HG03439 (cell line): ENCODE measurements at regions not wholly inside any gene's neighbourhood (a gene's known extent, or its start where the extent isn't known, plus 50 kb on each side); places are given as distances from the start of the nearest gene placed in this dataset.
"Not testable (repeated sequence)": the region's sequence is repeated elsewhere in the genome, so short reads cannot be mapped to it uniquely, and the experiment has no call there.

Experiments used
- ATAC-seq: cut with Tn5 transposase; IDR thresholded peaks from one replicate; pipeline ENCODE4 v1.9.1; 2021; ENCODE audit warnings: mild to moderate bottlenecking, moderate library complexity; ENCODE audit not compliant: unreplicated experiment

DNA sequence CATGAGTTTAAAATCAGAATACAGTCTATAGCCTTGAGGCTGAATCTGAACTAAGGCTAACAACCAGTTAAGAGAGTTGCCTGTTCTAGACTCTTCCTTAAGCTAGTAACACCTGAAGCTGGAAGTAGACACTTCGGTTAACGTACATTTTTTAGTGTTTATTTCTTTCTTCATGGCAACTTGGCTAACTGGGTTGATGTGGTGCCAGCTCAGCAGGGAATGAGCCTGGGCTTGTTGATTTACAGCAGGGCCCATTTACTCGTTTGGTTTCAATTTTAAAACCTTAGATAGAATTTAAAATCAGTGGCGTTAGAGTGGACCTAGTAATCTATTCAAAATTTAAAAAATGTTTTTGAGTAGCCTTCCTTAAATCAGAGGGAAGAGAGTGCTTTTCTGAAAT is 137.6 kb upstream of the ESX1 start:
- ATAC-seq, result no peak

DNA sequence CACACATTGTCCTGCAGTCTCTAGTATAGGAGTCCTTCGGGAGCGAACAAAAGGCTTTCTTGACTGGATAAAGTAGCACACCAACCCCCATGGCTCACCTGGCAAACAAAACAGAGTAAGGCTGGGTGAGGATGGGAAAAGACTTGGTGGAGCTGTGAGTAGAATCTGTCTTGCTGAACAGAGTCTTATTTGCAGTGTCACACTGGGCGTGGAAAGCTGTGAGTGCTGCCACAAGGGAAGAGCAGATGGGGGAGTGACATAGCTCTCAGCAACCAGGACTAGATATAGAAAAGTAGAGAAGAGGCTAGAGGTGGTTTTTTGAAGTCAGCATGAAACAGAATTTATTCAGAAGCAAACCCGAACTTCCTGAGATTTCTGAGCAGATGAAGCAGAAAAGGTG is 137.2 kb upstream of the ESX1 start:
- no peak for ATAC-seq

DNA sequence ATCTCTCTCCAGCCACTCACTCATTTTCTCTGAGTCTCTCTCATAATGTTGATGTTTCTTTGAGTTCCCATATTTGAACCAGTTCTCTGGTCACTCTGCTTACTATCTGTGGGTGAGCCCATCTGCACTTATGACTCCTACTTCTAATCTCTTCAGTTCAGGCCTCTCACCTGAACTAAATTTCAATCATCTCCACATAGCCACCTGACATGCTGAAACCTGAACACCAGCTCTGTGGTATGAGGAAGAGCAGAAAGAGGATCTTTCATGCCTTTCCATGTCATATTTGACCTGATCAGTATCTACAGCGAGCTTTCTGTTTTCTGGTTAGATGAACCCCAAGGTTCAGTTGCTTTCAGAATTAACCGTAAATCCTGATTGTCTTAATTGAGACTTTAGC is 122.2 kb upstream of the ESX1 start:
- no peak for ATAC-seq

DNA sequence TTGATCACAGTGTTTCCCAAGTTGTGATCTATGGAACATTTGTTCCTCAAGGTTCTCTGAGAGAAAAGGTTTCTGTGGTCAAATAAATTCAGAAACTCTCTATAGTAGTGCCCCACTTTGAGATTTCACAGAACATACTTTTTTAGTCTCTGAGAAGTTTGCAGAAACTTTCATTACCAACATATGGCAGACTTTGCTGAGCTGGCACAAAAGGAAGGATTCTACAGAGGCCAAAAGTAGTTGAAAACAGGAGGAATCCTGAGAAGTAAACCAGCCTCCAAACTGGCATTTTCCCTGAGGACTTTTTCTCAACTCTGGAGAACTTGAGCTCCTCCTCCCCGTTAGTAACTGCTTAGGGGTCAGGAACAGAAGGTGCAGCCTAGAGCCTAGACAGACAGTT is 117.8 kb upstream of the ESX1 start:
- no peak for ATAC-seq

DNA sequence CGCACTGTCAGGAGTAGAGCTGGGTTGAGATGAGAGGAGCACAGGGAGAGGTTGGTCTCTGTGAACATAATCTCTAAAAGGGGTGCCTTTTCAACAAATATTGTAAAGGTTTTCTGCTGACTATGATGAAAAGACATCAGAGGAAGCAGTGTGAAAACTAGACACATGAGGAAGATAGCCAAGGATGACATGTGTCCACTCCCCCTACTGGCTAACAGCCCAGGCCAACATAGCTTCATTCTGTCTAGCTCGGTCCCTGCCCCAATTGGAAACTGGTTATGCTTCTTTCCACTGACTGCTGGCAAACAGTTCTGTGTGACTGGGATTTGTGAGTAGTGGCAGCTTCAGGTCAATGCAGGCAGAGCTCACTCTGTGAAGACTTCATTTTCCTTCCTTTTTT is 115.4 kb upstream of the ESX1 start:
- ATAC-seq, result no peak

DNA sequence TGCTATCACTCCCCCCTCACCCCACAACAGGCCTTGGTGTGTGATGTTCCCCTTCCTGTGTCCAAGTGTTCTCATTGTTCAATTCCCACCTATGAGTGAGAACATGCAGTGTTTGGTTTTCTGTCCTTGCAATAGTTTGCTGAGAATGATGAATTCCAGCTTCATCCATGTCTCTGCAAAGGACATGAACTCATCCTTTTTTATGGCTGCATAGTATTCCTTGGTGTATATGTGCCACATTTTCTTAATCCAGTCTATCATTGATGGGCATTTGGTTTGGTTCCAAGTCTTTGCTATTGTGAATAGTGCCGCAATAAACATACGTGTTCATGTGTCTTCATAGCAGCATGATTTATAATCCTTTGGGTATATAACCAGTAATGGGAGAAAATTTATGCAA is 106.0 kb upstream of the ESX1 start:
- not testable (repeated sequence) for ATAC-seq

DNA sequence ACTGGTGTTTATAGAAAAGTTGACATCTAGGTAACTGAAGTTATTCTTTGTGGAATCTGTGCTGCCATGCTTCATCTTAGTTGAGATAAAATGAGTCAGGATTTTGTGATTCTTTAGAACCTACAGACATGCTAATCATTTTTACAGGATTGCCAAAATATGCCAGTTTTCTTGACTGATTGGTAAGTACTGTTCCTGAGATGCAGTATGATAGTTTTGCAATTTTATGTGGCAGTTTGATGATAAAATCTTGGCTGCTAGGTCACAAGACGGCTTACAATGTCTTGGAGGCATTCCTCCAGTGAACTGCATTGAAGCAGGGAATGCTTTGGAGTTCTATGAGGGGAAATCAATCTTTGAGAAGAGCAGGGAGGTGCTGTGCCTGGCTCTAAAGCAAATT is 104.4 kb upstream of the ESX1 start:
- ATAC-seq, result no peak

DNA sequence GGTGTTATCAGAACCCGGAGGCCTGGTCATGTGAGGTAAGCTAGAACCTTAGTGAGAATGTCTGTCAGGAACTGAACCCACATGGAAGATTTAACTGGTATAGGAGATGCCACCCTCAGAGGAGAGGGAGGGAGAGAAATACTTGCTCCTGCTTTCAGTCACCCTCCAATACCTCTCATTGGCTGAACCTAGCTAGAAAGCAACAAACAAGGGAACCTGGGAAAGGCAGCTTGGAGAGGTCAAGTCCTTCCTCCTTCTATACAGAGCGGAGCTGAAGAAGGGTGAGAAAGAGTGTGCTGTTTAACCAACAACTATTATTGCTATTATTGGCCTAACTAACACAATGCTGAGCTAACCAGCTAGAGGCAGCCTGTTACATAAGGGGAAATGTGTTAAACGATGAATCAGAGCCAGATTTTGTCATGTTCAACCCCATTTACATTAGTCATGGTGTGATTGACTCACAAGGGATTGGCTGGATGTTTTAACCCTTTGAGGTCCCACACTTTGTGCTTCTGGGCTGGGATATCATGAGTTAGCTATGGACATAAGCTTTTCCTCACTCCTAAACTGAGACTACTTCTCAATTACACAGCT is 96.5 kb upstream of the ESX1 start:
- no peak for ATAC-seq

DNA sequence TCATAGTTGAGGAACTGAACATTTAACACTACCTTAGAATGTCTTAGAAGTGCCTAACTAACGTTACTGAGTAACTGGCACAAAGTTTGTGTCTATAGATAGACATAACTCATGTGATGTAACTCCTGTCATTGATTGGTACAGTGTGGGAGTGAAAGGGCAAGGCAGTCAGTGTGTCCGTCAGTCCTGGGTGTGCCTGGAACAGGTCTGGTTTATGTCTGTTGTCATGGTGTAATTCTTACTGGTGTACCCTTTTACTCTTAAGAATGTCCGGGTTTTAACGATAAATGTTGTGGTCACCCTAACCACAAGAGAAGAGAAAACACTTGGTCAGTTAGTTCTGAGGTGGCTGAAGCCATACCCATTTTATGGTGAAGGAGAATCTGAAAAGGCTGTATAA is 93.1 kb upstream of the ESX1 start:
- ATAC-seq, result no peak

DNA sequence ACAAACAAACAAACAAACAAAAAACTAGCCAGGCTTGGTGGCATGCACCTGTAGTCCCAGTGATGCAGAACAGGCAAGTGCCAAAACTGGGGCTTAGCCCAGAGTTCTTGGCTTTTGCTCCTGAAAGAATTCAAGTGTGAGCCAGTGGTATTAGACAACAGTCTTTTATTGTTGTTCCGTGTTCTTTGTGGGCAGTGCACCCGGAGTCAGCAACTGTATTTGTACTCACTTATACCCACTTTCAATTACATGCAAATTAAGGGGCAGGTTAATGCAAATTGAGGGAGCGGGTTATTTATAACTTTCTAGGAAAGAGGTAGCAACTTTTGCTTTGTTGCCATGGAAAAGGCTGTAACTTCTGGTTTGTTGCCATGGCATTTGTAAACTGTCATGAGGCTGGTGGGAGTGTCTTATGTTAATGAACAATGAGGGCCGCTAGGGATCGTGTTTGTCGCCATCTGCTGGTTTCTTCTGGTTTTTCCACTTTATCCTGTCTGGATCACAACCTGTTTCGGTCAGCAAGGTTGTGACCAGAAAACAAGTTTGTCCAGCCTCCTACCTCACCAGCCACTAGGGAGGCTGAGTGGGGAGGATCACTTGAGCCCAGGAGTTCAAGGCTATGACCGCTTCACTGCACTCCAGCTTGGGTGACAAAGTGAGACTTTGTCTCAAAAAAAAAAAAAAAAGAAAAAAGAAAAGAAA is 88.8 kb upstream of the ESX1 start:
- ATAC-seq, result peak; percentile 77

DNA sequence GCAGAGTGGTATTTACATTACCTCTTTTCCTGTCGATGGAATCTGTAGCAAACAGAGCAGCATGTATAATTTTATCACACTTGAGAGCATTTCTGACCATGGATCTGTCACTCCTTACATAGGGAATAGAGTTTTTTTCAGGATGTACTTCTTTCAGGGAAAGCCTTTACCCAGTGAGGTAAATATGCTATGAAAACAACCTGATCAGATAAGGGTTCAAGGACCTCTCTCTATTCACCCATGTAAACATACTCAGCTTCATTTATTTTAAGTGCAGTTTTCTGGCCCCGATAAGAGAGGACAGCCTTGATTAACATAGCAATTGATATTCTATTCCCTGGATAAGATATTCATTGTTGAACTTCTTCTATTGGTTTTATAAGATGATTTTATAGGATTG is 87.3 kb upstream of the ESX1 start:
- no peak for ATAC-seq

DNA sequence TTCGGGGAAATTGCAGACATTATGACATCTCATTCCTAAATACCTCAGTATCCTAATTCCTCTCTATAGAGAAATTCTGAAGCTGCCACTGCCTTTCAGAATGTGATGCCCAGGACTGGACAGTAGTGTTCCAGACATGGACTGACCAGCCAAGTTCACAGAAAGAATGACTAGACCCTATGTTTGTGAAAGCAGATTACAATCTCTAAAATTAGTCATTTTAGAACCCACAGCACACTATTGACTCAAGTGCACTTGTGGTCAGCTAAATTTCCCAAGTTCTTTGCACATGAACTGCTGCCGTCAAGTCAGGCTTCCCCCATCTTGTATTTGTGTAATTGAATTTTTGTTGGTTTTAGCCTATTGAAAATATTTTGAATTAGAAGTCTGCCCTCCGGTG is 81.0 kb upstream of the ESX1 start:
- no peak for ATAC-seq

DNA sequence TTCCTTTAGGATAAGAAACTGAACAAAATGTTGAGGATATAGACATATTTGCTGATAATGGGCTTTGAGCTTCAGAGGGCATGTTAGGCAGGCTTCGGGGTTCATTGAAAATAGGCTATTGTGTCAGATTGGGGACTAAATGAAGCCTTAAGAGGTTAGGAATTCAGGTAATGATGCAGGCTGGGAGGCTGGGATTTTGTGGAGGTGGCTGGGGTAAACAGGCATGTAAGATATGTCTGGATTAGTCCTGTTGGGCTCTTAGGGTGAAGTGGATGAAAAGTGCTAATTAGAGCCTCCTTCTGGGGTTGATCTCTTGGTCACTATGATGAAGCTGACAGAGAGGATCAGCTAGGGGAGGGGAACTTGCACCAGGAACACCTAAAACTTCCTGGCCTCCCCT is 80.2 kb upstream of the ESX1 start:
- ATAC-seq, result no peak

DNA sequence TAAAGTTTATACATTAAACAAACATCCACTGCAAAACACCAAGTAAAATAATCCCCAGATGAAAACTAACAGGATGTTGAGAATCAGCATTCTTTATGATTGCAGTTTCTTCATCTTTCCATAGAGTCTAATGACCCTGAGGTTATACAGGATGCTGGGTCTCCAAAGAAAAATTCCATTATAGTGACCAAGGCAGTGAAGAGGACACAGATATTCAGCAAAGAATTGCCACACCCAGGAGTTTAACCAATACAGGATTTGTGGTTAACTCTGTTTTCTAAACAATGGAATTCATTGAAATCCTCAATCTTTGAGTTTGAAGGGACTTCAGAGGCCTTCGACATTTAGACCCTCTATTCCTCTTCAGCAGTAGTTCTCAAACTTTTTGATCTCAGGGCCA is 76.2 kb upstream of the ESX1 start:
- ATAC-seq, result no peak

DNA sequence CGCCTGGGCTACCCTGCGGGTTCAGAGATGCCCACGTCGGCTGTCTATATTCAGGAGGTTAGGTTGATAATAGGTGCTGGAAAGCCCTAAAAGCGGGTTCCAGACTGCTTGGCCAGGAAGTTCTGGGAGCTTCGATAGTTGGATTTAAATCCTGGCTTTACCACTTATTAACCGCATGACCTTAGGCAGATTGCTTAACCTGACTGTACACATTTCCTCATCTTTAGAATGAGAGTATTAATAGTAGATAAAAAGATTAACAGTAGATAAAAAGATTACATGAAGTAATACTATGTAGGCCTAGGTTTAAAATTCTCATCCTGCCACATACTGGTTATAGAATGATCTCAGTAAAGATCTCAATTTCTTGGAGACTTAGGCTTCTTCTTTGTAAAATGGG is 75.0 kb upstream of the ESX1 start:
- ATAC-seq, result no peak

DNA sequence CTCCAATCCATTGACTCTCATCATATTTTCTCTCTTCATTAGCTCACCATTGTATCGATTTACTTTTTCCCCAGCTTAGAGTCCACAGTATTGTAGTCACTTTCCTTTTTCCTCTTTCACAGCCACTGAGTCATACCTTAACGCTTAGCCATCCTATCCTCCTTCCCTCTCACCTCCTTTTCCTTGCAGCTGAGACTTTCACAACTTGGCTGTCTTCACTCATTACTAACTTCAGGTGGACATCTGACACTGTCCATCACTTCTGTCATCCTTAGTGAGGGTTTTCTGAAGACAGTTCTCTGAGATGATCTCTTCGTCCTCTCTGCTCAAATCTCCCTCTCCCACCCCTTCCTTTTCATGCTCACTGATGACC is 70.5 kb upstream of the ESX1 start:
- ATAC-seq, result no peak

DNA sequence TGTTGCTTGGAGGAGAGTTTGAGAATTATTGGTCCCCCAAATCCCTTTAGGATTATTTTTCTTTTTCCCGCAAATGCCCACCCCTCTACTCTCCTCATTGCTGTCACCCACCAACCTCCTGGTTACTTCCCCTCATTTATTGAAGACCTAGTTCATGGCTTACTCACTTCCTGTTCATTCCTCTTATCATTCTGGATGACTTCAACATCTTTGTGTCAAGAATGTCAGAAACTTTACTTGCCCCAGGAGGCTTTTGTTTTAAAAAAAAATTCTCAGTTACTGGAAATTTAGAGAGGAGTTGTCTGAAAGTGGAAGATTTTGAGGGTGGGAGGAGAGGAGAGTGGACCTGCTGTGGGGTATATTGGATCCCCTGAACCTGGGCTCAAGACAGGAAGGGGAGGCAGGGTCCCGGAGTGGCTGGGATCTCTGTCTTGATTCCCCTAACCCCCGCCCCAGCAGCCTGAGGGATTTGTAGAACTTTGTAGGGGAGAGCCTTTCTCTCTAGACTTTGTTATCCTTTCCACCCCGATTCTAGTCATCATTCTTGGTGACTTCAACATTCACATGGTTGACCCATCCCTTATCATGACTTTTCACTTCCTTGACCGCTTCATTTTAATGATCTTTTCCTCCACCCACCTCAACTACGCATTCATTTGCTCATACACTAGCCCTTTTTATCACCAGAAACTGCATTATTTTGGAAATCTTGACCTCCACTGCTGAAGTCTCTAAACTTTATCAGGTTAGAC is 69.9 kb upstream of the ESX1 start:
- no peak for ATAC-seq

DNA sequence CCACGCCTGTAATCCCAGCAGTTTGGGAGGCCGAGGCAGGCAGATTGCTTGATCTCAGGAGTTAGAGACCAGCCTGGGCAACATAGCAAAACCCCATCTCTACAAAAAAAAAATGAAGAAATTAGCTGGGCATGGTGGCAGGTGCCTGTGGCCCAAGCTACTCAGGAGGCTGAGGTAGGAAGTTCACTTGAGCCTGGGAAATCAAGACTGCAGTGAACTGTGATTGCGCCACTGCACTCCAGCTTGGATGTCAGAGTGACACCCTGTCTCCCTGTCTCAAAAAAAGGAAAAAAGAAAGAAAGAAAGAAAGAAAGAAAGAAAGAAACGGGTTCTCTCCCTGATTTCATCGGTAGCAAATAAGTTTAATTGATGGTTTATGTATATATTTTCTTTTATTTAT is 64.6 kb upstream of the ESX1 start:
- ATAC-seq, result no peak

DNA sequence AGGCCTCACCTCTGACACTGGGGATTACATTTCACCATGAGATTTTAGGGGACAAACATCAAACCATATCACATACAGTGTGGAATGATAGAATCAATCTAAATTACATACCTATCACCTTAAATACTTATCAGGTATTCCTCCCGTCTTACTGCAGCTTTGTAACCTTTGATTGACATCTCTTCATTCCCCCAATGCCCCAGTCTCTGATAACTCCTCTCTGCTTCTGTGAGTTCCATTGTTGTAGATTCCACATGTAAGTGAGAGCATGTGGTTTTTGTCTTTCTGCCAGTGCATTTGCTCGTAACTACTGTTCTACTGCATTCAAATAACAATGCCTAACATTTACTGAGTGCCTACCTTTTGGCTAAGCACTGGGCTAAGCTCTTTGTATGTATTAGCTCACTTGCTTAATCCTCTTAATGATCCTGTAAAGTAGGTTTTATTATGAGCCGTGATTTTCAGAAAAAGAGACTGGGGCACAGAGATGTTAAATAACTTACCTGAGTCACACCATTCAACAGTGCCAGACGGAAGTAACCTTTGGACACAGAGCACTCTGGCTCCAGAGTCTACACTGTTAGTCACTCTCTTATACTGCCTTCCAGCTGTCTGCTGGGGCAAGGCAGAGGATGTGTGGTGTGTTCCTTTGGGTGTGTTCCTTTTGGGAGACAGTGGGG is 63.7 kb upstream of the ESX1 start:
- no peak for ATAC-seq

DNA sequence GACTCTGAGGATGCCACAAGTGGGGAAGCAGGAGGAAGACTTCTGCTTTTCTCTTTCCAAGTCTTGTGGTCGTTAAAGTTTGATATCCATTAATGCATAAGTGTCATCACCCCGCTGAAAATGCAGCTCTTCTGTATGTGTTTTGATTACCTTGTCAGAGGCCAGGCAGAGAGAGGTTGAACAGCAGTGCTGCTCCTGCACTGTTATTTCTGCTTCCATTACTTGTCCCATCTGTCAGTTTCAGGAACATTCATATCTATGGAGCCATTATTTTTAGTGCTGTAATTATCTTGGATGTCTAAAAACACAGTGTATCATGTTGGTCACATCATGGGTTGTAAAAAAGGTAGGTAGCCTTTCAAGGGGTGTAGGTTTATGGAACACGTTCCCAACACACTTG is 62.0 kb upstream of the ESX1 start:
- ATAC-seq, result no peak

DNA sequence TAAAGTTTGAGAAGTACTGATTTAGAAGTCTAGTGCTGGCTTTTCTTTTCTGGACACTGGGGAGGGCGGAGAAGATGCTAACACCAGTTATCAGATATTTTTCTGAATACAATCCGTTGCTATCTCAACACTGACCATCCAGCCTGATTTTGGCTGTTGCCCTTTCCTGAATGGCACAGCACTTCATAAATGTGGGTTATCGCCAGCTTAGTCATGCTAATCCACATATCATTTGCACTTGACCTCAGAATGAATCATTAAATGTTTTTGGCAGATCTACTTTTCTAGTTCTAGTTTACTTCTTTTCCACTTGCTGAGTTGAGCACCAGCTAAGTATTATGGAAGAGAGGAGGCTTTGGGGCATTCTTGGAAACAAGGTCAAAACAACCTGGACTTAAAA is 60.8 kb upstream of the ESX1 start:
- no peak for ATAC-seq

DNA sequence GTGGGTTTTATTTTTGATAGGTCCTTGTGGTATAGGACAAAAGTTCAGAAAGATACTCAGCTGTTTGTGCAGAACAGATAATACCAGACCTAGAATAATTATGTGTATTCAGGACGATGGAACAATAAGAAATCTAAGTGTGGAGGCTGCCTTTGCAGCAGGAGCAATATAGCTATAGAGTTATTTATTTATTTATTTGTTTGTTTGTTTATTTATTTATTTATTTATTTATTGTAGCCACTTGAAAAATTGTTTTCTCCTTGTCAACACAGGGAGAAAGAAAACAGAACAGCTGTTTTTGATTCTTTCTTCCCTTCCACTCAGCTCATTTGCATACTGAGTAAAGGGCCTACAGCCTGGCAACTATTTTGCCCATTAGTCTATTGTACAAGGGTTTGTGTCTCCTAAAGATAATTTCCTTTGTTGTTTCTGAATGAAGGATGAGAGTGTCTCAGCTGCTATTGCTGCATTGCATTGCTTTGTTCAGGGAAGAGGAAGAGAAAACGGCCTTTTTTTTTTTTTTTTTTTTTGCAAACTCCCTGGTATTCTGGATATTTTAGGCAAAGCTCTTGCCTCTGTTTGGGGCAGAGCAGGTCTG is 56.0 kb upstream of the ESX1 start:
- ATAC-seq, result no peak
